Lung (tissue), 11 donors: ENCODE measurements at regions not wholly inside any gene's neighbourhood (a gene's known extent, or its start where the extent isn't known, plus 50 kb on each side); places are given as distances from the start of the nearest gene placed in this dataset.

Source experiments
- ATAC-seq: fragments of 200-7000 bp; cut with Tn5 transposase; one replicate; pipeline ENCODE4 v1.9.1; 2020; ENCODE audit warnings: moderate number of reproducible peaks; ENCODE audit not compliant: insufficient read depth, low FRiP score
- DNase-seq, 3 donors: peaks; one replicate each; pipeline ENCODE4 v3.0.0-alpha.2; 2013 to 2017
- H3K27ac ChIP-seq, 2 donors: one replicate each; pipeline ENCODE4 v1.5.1; 2013; ENCODE audit warnings: mild to moderate bottlenecking in 2 of 2, moderate library complexity in 2 of 2, control low read depth in 1 of 2, inconsistent platforms in 1 of 2, low read depth in 1 of 2, low read length in 1 of 2
- H3K27me3 ChIP-seq, 3 donors: one replicate each; pipeline ENCODE4 v1.5.1; 2013; ENCODE audit warnings: low read length in 2 of 3; ENCODE audit not compliant: control insufficient read depth in 3 of 3, insufficient read depth in 3 of 3
- H3K36me3 ChIP-seq, 4 donors: one replicate each; pipeline ENCODE4 v1.5.1; 2013; ENCODE audit warnings: low read length in 4 of 4, mild to moderate bottlenecking in 1 of 4, moderate library complexity in 1 of 4; ENCODE audit not compliant: control insufficient read depth in 4 of 4, insufficient read depth in 4 of 4
- H3K4me1 ChIP-seq, 5 donors: one replicate each; pipeline ENCODE4 v1.5.1; 2013; ENCODE audit warnings: low read length in 5 of 5, mild to moderate bottlenecking in 2 of 5, moderate library complexity in 1 of 5; ENCODE audit not compliant: control insufficient read depth in 5 of 5, insufficient read depth in 5 of 5
- H3K4me3 ChIP-seq: one replicate; pipeline ENCODE4 v1.5.1; 2013; ENCODE audit warnings: mild to moderate bottlenecking, control low read depth, moderate library complexity
- H3K9ac ChIP-seq, 2 donors: one replicate each; pipeline ENCODE4 v1.5.1; 2013; ENCODE audit warnings: low read length in 2 of 2, control low read depth in 1 of 2; ENCODE audit not compliant: insufficient read depth in 1 of 2
- H3K9me3 ChIP-seq, 4 donors: one replicate each; pipeline ENCODE4 v1.5.1; 2013; ENCODE audit warnings: low read length in 3 of 4, mild to moderate bottlenecking in 1 of 4, moderate library complexity in 1 of 4; ENCODE audit not compliant: control insufficient read depth in 4 of 4, insufficient read depth in 3 of 4
- WGBS, 2 donors: extraction: QIAGEN DNeasy Blood & Tissue Kit; methylation state at CpG; one replicate each; pipeline ENCODE4 v1.1.7; 2013; 5-methylcytosine and 5-hydroxymethylcytosine counted together
- TF ChIP-seq, protein P1 (sequence below): IDR thresholded peaks from 2 replicates; pipeline ENCODE4 v1.5.1; 2012; ENCODE audit warnings: mild to moderate bottlenecking; ENCODE audit errors: control extremely low read depth, extremely low read depth
- donor health status: control.
- donor health status: control.
- donor health status: Bipolar disorder and iron deficiency.
- donor health status: healthy.
- donor health status: DM: yes; HTN: yes; CAD: no.

DNA sequence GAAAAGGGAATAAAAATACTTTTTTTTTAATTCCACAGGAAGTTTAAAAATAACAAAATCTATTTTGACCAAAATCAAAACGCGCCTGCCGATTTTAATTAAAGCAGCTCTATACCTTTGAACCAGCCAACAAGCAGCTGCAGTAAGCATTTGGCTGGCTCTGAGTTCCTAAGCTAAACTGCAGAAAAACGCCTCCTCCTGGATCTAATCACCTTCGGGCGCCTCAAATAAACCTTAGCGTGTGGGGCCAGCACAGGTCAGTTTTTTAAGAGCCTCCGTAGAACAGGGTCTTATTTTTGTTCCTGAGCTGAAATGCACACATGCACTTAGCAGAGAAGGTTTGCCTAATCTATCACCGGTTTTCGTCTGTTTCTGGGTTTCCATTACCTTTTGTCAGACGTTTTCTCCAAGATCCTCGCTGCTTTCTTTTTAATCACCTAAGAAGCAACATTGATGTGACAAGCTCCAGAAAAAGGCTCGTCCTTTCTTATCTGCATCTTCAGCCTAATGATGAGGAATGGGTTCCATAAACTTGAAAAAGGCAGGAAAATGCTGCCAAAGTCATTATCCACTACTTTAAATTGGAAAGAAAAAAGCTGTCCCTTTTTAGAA lies 64.7 kb upstream of the HNRNPA3 start:
- H3K4me3 ChIP-seq, result no peak overlapping the region
- H3K4me1 ChIP-seq, result peaks cover 0 to 14% (median 2%) of the 10 kb centered on the region in 5 donors
- H3K27me3 ChIP-seq, result peaks cover 0 to 28% (median 27%) of the 10 kb centered on the region in 3 donors
- WGBS, 2 donors, result 23 to 32% methylated on average over 13 of the region's 13 CpGs
- H3K9ac ChIP-seq, result no peak overlapping the region
- ATAC-seq (no peak), DNase-seq (no peak)
- no peak overlapping the region for H3K27ac ChIP-seq
- TF ChIP-seq, protein P1, sequence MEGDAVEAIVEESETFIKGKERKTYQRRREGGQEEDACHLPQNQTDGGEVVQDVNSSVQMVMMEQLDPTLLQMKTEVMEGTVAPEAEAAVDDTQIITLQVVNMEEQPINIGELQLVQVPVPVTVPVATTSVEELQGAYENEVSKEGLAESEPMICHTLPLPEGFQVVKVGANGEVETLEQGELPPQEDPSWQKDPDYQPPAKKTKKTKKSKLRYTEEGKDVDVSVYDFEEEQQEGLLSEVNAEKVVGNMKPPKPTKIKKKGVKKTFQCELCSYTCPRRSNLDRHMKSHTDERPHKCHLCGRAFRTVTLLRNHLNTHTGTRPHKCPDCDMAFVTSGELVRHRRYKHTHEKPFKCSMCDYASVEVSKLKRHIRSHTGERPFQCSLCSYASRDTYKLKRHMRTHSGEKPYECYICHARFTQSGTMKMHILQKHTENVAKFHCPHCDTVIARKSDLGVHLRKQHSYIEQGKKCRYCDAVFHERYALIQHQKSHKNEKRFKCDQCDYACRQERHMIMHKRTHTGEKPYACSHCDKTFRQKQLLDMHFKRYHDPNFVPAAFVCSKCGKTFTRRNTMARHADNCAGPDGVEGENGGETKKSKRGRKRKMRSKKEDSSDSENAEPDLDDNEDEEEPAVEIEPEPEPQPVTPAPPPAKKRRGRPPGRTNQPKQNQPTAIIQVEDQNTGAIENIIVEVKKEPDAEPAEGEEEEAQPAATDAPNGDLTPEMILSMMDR, result no peak
- no peaks in the 10 kb centered on the region for H3K36me3 ChIP-seq
- H3K9me3 ChIP-seq, result no peaks in the 10 kb centered on the region

- Histone ChIP-seq H3K36me3 (no peaks in the 10 kb centered on the region), H3K4me1 (peaks cover 0 to 14% (median 2%) of the 10 kb centered on the region in 5 donors), H3K4me3 (no peak overlapping the region), H3K9me3 (no peaks in the 10 kb centered on the region), H3K9ac (no peak overlapping the region), H3K27ac (no peak overlapping the region), H3K27me3 (peaks cover 0 to 28% (median 24%) of the 10 kb centered on the region in 3 donors)
- ATAC-seq, result peak; percentile 94
- DNase-seq, result peak; percentile 81 to 87 (median 82)
- WGBS, 2 donors, result 1 to 3% methylated on average over 25 of the region's 25 CpGs
- TF ChIP-seq, protein P1, result peak; percentile 53
Measured at GRCh38 chr2:177148477-177149154, 64.0 kb upstream of the HNRNPA3 start.

DNA sequence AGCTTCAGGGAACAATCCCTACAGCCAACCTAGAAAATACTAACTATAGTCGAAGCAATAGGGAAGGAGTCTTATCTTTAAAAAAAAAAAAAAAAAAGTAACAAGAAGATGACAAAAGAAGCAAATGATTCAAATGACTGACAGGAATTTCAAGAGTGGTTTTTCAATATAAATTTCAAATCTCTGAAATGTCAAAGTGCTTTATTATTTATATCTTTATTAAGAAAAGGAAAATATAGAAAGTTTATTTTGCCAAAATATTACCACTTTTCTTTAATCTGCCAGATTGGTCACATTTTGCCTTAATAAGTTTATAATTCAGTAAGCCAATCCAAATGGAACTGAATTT lies 63.5 kb upstream of the HNRNPA3 start:
- 0% methylated on average over 1 of the region's 1 CpG for WGBS, 2 donors
- no peak overlapping the region for H3K9ac ChIP-seq

More for the DNA sequence above, 63.5 kb upstream of the HNRNPA3 start:
- H3K27me3 ChIP-seq, result peaks cover 0 to 28% (median 24%) of the 10 kb centered on the region in 3 donors
- H3K4me1 ChIP-seq, result peaks cover 0 to 19% (median 2%) of the 10 kb centered on the region in 5 donors
- no peak overlapping the region for H3K27ac ChIP-seq
- TF ChIP-seq, protein P1, result no peak
- ATAC-seq (no peak), DNase-seq (no peak)
- H3K4me3 ChIP-seq, result no peak overlapping the region
- H3K36me3 ChIP-seq, result no peaks in the 10 kb centered on the region
- H3K9me3 ChIP-seq, result no peaks in the 10 kb centered on the region
